ENCODE measurements at regions not wholly inside any gene's neighbourhood (a gene's known extent, or its start where the extent isn't known, plus 50 kb on each side); places are given as distances from the start of the nearest gene placed in this dataset.
"Not testable (repeated sequence)": the region's sequence is repeated elsewhere in the genome, so short reads cannot be mapped to it uniquely, and the experiment has no call there.

DNA sequence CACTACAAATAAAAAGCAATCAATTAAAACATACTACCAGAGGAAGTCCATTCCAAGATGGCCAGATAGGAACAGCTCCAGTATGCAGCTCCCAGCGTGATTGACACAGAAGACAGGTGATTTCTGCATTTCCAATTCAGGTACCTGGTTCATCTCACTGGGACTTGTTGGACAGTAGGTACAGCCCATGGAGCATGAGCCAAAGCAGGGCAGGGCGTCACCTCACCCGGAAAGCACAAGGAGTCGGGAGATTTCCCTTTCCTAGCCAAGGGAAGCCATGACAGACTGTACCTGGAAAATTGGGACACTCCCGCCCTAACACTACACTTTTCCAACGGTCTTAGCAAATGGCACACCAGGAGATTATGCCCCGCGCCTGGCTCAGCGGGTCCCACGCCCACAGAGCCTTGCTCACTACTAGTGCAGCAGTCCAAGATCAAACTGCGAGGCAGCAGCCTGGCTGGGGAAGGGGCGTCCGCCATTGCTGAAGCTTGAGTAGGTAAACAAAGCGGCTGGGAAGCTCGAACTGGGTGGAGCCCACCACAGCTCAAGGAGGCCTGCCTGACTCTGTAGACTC, 106.0 kb downstream of the BUD13 start:
- DNase-seq (ENCODE audit: low read depth), result not testable (repeated sequence)

DNA sequence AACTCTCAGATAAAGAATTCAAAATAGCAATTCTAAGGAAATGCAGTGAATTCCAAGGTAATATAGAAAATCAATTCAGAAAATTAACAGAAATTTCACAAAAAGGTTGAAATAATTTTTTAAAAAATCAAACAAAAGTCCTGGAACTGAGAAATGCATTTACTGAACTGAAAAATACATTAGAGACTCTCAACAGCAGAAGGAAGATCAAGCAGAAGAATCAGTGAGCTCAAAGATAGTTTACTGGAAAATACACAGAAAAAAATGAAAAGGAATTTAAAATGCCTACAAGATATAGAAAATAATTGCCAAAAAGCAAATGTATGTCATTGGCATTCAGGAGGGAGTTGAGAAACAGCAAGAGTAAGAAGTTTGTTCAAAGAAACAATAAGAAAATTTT, 107.3 kb downstream of the BUD13 start:
- no peak for DNase-seq (ENCODE audit: low read depth)

DNA sequence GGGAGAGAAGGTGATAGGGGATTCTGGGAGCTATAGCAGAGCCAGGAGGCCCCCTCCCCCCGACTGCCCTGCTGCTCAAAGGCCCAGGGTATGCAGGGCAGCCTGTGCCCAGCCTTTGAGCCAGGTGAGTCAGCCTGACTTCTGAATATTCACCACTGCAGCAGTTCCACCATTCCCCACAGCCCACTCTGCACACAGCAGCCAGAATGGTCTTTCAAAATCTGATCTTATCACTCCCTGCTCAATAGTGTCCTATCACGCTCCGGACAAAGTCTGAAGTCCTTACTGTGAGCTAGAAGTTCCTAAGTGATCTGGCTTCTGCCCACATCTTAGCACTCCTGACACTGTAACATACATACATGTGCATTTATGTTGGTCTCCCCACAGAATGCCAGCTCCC, 111.7 kb downstream of the BUD13 start:
- DNase-seq (ENCODE audit: low read depth), result no peak

DNA sequence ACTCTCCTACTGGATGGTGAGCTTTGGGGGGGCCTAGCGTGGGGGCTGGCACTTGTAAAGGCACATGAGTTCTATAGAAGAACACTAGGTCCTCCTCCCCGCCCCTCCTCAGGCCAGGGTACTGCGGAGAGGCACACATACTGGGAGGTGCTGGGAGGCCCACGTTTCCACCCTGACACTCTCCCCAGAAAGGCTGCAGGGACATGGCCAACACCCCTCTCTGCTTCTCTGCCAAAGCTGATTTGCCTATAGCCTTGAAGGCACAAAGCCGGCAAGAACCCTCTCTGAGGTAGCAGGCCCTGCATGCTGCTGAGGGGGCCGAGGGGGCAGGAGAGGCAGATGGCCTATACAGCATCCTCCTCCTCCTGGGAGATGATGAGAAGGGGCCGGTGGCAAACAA, 112.8 kb downstream of the BUD13 start:
- DNase-seq (ENCODE audit: low read depth), result no peak

DNA sequence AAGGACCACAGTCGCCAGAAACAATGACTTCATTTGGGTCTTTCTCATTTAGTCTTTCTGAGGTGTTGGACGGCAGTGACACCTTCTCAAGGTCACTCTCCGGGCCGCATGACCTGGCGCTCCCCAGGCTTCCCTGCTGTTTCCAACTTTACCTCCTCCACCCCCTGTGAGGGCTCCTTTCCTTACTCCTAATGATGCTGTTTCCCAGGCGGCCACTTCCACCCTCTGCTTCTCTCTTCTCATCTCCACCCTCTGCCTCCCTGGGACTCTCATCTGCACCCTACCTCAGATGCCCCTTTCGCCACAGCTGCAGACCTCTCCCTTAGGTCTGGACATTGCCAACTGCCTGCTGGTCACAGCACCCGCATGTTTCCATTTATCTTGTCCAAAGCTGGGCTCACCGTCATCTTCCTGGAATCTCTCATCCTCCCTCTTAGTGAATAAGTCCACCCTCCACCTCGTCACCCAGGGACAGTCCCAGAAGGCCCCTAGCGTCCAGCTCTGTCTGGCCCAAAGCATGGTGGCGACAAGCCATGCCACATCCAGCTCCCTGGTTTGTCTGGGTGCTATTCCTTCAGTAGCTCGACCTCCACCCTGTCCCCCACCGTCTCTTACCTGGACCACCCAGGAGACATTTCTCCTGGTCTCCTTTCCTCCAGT, 113.8 kb downstream of the BUD13 start:
- no peak for DNase-seq (ENCODE audit: low read depth)

DNA sequence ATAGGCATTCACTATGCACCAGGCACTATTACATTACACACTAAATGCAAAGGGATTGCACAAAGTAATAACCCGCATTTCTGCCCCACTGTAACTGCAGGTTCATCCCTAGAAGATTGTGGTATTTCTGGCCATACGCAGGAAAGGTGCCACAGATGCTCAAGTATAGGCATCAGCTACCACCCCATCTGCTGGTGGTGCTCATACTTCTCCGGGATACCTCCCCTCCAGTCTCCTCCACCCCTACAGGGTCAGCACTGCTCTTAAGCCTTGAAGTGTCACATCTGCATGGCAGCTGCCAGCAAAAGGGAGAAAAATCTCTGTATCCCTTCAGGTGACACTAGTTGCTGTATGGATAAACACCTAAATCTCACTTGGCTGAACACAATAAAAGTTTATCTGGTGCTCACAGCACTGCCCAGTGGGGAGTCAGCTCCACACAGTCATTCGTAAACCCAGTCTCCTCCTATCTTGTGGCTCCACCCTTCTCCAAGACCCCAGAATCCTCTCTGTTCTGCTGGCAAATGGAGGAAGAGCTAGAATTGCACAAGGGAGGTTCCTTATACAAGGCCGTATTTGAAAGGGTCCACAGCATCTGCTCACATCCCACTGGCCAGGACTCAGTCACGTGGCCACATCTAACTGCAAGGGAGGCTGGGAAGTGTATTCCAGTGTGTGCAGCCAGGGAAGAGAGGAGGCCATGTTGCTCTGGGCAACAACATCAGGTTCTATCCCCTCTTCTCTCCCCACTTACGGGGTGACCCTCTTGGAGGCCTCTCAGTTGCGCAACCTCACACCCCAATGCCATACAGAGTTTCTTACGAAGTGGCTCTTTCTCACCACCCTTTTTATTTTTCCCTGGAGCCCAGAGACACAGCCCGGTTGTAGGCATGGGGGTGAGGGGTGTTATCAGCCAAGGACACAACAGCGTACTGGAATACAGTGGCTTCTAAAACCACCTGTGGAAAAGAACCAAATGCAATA, 114.7 kb downstream of the BUD13 start:
- no peak for DNase-seq (ENCODE audit: low read depth)

DNA sequence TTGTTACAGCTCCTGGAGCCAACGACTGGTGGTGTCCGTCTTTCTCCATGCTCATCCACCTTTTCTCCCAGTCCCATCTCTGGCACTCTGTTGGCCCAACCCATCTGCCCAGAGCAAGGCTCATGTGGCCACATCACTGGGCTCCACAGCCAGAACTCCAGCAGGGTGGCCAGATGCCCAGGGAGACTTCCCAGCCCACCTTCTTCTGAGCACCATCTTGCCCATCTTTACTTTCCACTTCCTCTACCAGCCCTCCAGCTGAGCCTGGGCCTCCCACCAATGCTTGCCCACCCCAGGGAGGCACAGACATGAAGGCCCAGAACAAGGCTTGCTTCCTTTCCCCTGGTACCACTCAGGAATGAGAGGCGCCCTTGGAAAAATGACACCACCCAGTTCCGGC, 116.8 kb downstream of the BUD13 start:
- no peak for DNase-seq (ENCODE audit: low read depth)

DNA sequence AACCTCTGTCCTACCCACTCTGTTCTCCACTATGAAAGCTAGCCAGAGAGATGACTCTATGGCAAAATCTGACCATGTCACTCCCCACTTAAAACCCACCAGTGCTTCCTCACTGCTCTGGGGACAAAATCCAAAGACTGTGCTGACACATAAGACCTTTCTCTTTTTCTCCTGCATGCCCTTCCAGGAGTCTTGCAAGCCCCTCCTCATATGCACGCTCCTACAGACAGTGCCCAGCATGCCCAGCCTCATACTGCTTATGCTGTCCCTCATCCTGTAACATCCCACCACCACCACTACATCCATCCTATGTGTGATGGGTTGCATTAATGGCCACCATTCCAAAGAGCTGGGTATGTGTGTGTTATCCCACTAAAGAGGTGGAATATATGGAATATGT, 118.3 kb downstream of the BUD13 start:
- no peak for DNase-seq (ENCODE audit: low read depth)

DNA sequence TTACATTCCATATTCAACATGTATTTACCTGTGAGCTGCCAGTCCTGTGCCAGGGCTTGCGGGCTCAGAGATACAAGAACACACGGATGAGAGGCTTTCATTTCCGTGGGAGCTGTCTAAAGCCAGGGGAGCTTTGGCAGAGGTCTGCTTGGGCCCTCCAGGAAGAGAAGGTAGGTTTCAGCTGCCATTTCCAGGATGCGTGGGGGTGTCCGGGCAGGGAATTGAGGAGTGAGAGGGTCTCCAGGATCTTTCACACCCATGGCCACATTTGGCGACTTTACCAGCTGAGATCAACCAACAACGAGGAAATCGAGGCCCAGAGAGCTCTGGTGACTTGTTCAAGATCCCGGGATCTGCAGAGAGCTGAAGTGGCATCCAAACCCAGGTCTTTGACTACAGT, 119.6 kb downstream of the BUD13 start:
- no peak for DNase-seq (ENCODE audit: low read depth)

DNA sequence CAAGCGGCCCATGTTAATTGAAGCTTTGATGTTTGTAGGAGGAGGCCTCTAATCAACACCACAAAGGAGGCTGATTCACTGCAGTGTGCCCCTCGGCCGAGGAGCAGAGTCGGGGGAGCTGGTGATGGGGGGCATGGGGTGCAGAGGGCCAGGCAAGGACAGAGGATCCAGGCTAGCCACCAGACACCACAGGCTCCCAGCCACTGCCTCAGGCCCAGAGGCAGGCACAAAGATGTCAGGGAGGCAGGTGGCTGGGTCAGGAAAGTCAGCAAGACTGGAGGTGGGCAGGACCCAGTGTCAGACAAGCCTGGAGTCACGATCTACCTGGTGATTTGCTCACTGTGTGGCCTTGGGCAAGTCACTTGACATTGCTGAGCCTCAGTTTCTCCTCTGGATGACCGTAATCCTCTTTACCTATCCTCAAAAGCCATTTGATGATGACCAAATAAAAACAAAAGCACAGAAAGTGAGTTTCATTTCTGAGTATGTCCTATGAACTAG, 121.0 kb downstream of the BUD13 start:
- DNase-seq (ENCODE audit: low read depth), result no peak

DNA sequence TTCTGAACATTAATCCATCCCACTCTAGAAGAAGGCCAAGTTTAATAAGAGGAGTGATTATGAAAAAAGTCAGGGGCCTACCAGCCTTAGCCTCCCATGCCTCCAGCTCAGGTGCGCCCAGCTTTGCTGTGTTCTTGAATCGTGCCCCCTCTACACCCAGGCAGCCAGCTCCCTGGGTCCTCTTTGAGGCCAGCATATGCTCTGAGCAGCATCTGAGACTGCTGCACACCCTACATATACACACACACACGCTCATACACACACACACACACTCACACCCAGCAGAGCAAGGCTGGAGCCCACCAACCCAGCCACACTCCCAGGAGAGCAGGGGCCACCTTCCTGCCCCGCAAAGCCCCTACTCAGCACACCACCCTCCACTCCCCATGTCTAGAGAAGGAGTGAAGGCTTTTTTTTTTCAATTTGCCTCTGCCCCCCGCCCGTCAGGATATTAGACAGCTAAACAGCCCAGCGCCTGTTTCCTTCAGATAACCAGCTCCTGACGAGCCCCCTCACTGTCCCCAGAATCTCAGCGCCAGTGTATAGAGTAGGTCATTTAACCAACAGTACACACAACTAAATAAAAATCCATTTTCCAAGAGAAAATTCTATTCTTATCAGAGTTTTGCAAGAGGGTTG, 121.6 kb downstream of the BUD13 start:
- no peak for DNase-seq (ENCODE audit: low read depth)

DNA sequence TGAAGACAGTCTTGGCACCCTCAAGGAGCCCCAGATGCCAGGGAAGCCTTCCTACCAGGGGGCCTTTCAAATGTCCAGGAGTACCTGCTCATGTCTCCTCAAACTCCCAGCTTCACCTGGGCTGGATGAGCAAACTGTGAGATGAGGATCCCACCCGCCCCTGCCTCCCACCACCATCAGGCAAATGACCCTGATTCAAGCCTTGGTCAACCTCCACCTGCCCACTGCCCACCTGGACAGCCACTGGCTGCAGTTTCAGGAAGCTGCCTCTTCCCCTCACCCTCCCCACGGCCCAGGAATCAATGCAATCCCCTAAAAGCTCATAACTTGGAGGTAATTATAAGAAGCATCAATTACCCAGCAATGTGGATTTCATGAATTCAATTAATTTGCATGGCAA, 122.7 kb downstream of the BUD13 start:
- no peak for DNase-seq (ENCODE audit: low read depth)

DNA sequence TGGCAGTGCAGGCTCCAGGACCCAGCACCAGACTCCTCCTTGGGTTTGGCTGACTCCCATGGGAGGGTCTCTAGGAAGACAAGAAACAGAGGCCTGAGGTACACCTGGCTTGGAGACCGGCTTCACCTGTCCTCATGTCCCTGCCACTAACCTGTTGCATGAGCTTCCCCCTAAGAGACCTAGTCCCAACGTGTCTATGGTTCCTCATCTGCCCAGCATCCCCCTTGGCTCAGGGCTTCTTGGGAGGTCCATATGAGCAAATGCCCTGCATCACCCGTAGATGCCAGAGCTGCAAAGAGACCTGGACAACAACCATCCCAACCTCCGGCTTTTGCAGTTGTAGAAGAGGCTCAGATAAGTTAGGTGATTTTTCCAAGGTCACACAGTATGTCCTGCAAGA, 123.5 kb downstream of the BUD13 start:
- no peak for DNase-seq (ENCODE audit: low read depth)

DNA sequence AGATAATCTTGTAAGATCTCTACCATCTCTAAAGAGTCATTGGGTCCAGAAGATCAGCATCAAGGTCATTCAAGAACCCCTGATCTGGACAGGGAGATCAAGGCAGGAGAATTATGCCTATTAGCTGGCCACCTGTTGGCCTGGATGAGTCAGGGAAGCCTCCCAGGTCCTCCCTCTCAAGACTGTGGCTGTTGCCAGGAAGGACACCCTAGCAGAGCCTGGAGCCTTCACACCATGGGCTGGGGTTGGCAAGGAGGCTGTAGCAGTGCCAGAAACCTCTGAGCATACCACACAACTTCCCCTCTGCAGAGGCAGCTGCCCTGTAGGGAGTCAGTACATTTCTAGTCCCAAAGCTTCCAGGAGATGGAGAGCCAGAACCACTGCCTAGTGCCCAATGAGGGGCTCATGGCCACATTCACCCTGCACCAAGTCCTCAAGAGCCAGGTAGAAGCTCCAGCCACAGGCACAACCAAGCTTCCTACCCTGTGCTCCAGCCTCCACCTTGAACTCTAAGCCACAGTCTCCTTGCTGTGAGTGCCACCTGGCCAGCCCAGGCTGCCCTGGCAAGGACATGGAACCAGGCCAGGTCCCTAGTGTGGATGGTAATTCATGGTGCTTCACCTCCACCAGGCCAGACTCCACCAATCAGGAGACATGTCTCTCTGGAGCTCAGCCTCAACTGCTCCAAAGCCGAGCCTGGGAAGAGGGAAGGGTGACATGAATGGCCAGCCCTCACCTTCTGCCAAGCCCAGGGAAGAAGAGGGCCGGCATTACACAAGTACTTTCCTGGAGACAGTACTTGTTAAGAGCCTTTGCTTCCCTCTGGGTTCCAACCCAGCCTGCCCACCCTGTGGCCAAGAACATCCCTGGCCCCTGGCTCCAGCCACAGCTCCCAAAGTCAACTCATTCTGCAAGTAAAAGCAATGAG, 124.3 kb downstream of the BUD13 start:
- DNase-seq (ENCODE audit: low read depth), result no peak

DNA sequence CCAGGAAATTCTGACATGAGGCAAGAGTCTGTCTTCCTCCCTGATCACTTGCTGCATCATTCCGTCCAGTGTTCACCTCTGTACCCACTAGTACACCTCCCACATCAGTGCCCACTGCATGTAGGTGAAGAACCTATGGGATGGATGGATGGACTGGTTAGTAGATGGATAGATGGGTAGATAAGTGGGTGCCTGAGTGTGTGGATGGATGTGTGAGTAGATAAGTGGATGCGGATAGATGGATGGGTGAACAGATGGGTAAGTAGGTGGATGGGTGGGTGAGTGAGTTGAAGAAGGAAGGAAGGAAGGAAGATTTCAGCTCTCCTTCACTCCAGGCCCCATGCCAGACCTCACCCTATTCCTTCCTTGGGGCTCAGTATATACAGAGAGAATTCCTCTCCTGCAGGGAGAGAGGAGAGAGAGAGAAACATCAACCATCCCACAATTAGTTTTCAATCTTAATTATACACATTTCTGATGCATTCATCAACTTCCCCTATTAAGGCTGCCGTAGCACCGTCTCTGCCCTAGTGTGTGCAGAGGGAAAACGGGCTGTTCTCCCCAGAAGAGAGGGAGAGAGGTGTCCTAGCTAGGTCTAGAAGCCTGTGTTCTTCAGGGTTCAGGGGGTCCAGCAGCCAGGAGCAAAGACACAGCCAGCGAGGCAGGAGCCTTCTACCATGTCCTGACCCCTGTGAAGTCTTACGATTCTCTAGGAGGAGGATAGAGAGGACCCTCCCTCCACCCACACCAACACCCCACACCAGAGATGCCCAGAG, 125.3 kb downstream of the BUD13 start:
- no peak for DNase-seq (ENCODE audit: low read depth)

DNA sequence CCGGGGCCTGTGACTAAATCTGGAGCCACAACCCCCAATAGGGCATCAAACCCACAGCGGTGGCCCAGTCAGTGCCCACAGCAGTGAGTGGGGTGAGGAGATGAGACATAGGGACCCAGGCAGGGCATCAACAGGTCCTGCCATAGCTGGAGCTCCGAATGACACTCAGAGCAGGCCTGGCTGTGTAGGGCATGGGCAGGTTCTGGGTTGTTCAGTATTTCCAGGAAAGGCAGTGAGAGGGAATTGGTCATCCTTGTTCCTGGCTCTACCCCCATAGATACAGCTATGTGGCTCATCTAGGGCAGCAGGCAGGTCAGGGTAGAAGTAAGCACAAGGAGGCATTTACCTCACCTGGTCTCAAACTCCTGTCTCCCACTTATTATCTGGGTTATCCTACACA, 126.6 kb downstream of the BUD13 start:
- no peak for DNase-seq (ENCODE audit: low read depth)

DNA sequence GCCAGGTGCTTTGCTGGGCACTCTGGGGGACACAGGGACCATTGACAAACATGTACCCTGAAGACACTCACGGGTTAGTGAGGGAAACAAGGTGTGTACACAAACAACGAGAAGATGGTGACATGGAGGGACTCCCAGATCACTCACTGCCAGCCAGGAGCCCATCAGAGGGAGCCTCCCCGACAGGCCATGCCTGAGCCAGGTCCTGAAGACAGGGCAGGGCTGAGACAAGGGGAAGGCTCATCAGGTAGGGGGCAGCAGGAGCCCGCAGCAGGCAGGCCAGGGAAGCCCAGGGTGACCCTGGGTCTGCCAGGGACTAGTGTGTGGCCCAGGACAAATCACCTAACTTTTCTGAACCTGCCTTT, 127.9 kb downstream of the BUD13 start:
- no peak for DNase-seq (ENCODE audit: low read depth)

DNA sequence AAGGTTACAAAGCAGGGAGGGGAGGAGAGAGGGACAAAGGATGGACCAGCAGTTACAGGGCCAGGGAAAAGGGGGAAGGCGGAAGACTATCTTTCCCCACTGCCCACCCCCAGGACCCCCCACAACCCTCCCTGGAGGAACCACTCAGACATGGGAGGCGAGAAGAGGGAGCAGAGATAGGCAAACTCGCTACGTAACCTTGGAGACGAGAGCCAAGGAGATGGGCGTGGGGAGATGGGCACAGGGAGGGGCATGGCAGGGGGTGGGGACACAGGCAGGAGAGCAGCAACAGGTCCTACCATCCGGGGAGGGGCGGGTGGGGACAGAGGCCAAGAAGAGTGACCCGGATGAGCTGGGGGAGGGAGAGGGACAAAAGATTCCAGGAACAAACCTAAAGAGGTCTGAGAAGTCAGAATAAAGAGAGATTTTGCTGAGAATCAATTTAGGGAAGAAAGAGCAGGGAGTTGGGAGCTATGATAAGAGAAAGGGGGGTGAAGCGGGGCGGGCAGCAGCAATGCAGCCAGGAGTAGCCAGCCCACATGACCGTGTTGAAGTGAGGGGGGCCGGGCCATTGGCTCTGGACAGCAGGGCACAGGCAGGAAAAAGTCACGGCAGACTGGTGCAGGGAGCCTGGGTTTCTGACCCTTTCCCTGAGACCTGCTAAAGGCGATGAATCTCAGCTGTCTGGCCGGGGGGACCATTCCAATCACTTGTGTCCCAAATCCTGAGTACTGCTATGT, 128.4 kb downstream of the BUD13 start:
- no peak for DNase-seq (ENCODE audit: low read depth)

DNA sequence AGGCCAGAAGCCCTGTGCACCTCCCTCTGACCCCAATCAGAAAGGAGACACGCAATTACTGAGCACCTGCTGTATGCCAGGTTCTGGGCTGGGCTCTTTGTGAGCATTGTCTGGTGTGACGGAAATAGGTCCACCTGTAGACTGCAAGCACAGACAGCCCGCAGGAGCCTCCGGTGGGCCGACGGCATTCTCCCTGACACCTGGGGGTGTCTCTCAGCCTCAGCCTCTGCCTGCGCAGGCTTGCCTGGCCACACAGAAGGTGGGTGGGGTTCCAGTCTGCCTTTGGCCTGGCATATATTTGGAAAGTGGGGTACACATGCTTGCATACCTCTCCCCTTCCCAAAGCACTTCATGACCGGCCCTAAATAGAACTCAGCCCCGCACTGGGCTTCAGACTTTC, 129.3 kb downstream of the BUD13 start:
- no peak for DNase-seq (ENCODE audit: low read depth)

DNA sequence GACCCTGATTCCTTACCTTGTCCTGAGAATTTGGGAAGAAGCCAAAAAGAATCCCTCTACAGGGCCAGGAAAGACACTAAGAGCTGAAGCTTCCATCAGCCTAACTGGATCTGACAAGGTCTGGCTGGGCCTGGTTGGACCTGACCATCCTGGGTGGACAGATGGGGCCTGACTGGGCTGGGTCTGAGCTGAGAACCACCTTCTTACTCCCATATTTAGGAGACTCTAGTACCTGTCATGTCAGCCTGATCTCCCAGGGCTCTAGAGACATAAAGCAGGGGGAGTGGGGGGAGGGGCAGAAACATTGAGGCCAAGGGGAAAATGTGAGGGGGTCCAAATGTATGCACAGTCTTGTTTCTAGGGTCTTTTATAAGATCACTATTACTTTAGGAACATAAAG, 129.9 kb downstream of the BUD13 start:
- no peak for DNase-seq (ENCODE audit: low read depth)

Data from activated T-cell treated with anti-CD3 and anti-CD28 coated beads for 24 hours (primary cell).